IPS-18c (cell line): ENCODE measurements at regions not wholly inside any gene's neighbourhood (a gene's known extent, or its start where the extent isn't known, plus 50 kb on each side); places are given as distances from the start of the nearest gene placed in this dataset.

Source experiments
- H3K4me3 ChIP-seq: 2 replicates; pipeline ENCODE4 v1.7.0; 2013; ENCODE audit warnings: low read depth, mild to moderate bottlenecking, low read length, moderate library complexity; ENCODE audit not compliant: insufficient read depth
- H3K9me3 ChIP-seq: one replicate; pipeline ENCODE4 v1.6.1; 2013; ENCODE audit warnings: mild to moderate bottlenecking, low read length, moderate library complexity; ENCODE audit not compliant: control insufficient read depth, insufficient read depth

GRCh38 chr7:63008366-63008765 is 990.3 kb upstream of the ZNF722 start:
- Histone ChIP-seq H3K9me3 (peaks cover 17% of the 10 kb centered on the region), H3K4me3 (no peak overlapping the region)

GRCh38 chr7:63009771-63010170 is 988.9 kb upstream of the ZNF722 start:
- Histone ChIP-seq H3K9me3 (peaks cover 26% of the 10 kb centered on the region), H3K4me3 (no peak overlapping the region)

DNA sequence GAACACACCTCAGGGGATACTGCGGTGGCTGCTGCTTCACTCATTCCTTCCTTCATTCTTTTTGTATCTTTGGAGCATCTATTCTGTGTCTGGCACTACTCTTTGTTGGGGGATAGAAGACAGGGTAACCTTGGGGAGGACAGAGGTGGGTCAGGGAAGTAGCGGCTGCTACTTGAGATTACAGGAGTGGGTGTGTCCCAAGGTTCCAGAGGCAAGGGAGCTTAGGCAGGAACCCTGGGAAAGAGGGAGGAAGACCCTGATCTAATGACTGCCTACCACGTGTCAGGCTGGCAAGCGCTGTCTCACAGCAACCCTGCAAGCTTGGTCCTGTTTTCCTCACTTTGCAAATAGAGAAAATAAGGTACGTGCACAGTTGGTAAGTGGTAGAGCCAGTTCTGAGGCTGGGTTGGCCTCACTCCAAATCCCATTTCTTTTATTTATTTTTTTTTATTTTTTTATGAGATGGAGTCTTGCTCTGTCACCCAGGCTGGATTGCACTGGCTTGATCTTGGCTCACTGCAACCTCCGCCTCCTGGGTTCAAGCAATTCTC is 985.9 kb upstream of the ZNF722 start:
- peaks cover 35% of the 10 kb centered on the region for H3K9me3 ChIP-seq
- no peak overlapping the region for H3K4me3 ChIP-seq

DNA sequence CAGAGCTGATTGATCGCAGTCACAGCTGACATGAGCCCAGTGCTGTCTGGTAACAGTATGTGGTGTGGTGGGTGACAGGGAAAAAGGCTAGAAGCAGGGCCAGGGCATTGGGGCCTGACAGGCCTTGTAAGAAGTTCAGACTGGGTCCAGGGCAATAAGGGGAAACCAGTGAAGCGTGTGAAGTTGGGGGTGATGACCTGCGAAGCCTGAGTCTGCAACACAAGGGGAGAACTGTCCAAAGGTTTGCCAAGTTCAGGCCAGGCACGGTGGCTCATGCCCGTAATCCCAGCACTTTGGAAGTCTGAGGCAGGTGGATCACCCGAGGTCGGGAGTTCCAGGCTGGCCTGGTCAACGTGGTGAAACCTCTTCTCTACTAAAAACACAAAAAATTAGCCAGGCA is 983.9 kb upstream of the ZNF722 start:
- no peak overlapping the region for H3K4me3 ChIP-seq
- peaks cover 32% of the 10 kb centered on the region for H3K9me3 ChIP-seq

- H3K9me3 ChIP-seq = peaks cover 31% of the 10 kb centered on the region
- H3K4me3 ChIP-seq = no peak overlapping the region
These were observed 975.4 kb upstream of the ZNF722 start for GRCh38 chr7:63023182-63023787.

- Histone ChIP-seq H3K9me3 (peaks cover 31% of the 10 kb centered on the region), H3K4me3 (no peak overlapping the region)
These were observed 974.2 kb upstream of the ZNF722 start for GRCh38 chr7:63024446-63024845.

GRCh38 chr7:63025815-63026214 is 972.8 kb upstream of the ZNF722 start:
- Histone ChIP-seq H3K4me3 (no peak overlapping the region; the same call in 1 of the 2 replicates), H3K9me3 (peaks cover 28% of the 10 kb centered on the region)

DNA sequence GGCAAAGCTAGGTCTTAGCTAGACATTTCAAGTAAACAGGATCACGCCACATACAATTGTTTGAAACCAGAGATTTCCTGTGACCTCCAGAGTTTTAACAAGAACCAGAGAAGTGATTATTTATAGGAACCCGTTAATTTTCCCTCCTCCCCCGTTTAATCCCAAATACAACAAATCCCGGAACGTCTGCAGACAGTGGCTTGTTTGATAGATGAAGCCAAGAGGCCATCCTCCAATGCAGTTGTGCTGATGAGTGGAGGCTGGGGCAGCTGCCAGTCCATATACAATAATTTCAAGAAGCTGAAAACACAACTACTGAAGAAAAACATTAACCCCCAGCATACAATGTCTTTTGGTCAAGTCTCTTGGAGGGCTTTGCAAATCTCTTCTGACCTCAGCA is 971.6 kb upstream of the ZNF722 start:
- Histone ChIP-seq H3K9me3 (peaks cover 34% of the 10 kb centered on the region), H3K4me3 (no peak overlapping the region)

GRCh38 chr7:63028376-63029206 is 970.1 kb upstream of the ZNF722 start:
- Histone ChIP-seq H3K4me3 (no peak overlapping the region), H3K9me3 (peaks cover 32% of the 10 kb centered on the region)

DNA sequence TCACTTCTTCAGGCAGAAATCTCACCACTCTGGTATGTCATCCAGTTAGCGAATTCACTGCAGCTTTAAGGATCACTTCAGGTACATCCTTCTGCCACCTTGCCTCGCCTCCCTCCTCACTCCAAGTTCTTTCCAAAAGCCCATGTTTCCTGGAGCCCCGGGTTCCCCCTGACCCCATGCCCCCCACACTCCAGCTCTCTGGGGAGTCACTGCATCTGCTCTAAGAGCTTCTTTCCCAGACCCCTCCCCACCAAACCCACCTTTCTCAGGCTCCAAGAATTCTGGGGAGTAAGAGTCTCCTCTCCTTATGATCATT is 969.5 kb upstream of the ZNF722 start:
- Histone ChIP-seq H3K9me3 (peaks cover 31% of the 10 kb centered on the region), H3K4me3 (no peak overlapping the region)

- Histone ChIP-seq H3K9me3 (peaks cover 25% of the 10 kb centered on the region), H3K4me3 (peak overlapping the region; percentile 20; the same call in 1 of the 2 replicates)
These were observed 968.6 kb upstream of the ZNF722 start for GRCh38 chr7:63030061-63030460.

GRCh38 chr7:63031838-63032436 is 966.7 kb upstream of the ZNF722 start:
- H3K9me3 ChIP-seq = peaks cover 20% of the 10 kb centered on the region
- no peak overlapping the region for H3K4me3 ChIP-seq

DNA sequence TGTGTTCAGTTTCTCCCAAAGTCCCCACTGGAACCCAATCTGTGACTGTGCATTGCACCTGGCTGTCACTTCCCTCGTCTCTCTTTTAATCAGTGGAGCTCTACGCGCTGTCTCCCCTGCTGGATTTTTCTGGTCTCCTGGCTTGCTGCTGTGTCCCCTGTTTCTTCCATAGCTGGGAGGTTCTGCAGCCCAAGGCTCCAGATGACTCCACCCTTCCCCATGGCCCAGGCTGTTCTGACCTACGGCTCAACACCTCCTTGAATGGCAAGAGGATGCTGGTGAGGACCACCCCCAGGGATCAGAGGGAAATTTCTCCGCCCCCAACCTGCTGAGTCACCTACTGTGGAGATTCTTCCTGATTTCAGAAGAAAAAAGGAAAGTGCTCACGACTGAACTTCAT is 961.4 kb upstream of the ZNF722 start:
- H3K4me3 ChIP-seq = no peak overlapping the region
- peaks cover 28% of the 10 kb centered on the region for H3K9me3 ChIP-seq

GRCh38 chr7:63038987-63039386 is 959.7 kb upstream of the ZNF722 start:
- Histone ChIP-seq H3K9me3 (peaks cover 32% of the 10 kb centered on the region), H3K4me3 (no peak overlapping the region)

GRCh38 chr7:63039882-63040281 is 958.8 kb upstream of the ZNF722 start:
- Histone ChIP-seq H3K4me3 (no peak overlapping the region), H3K9me3 (peaks cover 35% of the 10 kb centered on the region)

- Histone ChIP-seq H3K9me3 (peaks cover 35% of the 10 kb centered on the region), H3K4me3 (no peak overlapping the region)
These were observed 958.3 kb upstream of the ZNF722 start for GRCh38 chr7:63040336-63040735.

DNA sequence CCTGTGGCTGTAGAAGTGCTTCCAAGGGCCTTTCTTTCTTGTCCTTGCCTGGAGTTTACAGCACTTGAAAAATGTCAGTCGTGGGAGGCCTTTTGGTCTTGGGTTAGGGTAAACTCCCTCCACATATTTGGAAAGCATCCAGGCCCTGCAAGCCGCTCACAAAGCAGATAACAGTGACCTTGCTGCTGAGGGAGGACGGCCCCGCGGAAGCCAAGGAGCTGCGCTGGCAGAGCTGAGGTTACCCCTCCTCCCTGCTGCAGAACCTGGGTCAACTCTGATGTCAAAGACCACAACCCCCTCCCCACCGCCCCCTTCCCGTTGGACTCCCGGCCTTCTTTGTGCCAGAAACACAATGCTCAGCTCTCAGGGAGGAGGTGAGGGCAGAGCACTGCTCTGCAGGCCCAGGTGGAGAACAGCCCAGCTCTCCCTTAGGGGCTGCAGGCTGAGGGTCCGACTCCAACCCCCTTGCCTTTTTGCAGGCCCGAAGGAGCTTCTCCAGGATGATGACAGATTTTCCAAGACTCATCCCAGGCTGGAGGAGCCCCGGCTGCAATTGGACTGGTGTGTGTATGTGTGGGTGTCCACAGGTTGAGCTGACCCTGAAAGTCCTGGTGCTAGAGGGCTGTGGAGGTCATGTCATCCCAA is 957.6 kb upstream of the ZNF722 start:
- H3K4me3 ChIP-seq = no peak overlapping the region

More for the DNA sequence above, 957.6 kb upstream of the ZNF722 start:
- H3K9me3 ChIP-seq = peaks cover 38% of the 10 kb centered on the region
